Keratinocyte (primary cell): ENCODE measurements at regions not wholly inside any gene's neighbourhood (a gene's known extent, or its start where the extent isn't known, plus 50 kb on each side); places are given as distances from the start of the nearest gene placed in this dataset.

Experiments used
- DNase-seq: peaks from one replicate; pipeline ENCODE4 v3.0.0-alpha.2; 2011; ENCODE audit warnings: low read depth, missing footprints, low spot score
- FAIRE-seq: peaks from 2 replicates; lab custom pipeline; 2011; peaks lifted over from hg19 to GRCh38; lab: Jason Lieb, UNC
- H2AFZ ChIP-seq: 2 replicates; pipeline ENCODE4 v1.6.0; 2012; ENCODE audit warnings: low read length, control low read depth, inconsistent platforms; ENCODE audit not compliant: control insufficient read depth
- H3K27ac ChIP-seq: 2 replicates; pipeline ENCODE4 v1.5.1; 2011; ENCODE audit warnings: low read length; ENCODE audit not compliant: control insufficient read depth, insufficient read depth
- H3K27me3 ChIP-seq: 3 replicates; pipeline ENCODE4 v1.6.0; 2011; ENCODE audit warnings: low read length; ENCODE audit not compliant: control insufficient read depth, insufficient read depth; ENCODE audit errors: extremely low read depth
- H3K36me3 ChIP-seq, 2 experiments: 2 replicates in 1 of 2; 3 replicates in 1 of 2; pipeline ENCODE4 v1.5.1; 2011; ENCODE audit warnings: low read length in 2 of 2, mild to moderate bottlenecking in 1 of 2; ENCODE audit not compliant: control insufficient read depth in 2 of 2, insufficient read depth in 2 of 2; ENCODE audit errors: extremely low read depth in 1 of 2
- H3K4me1 ChIP-seq: 3 replicates; pipeline ENCODE4 v1.5.1; 2011; ENCODE audit warnings: low read length; ENCODE audit not compliant: control insufficient read depth, insufficient read depth; ENCODE audit errors: extremely low read depth
- H3K4me2 ChIP-seq: 3 replicates; pipeline ENCODE4 v1.6.0; 2011; ENCODE audit warnings: low read depth, low read length; ENCODE audit not compliant: control insufficient read depth, insufficient read depth; ENCODE audit errors: extremely low read depth
- H3K4me3 ChIP-seq, 3 experiments: fragments of 200-600 bp in 1 of 3; sonication (generic) in 1 of 3; 2 replicates in 2 of 3; 3 replicates in 1 of 3; pipeline ENCODE4 v1.5.1; 2011 to 2016; ENCODE audit warnings: low read length in 3 of 3, mild to moderate bottlenecking in 3 of 3, control low read depth in 2 of 3, inconsistent platforms in 1 of 3, low read depth in 1 of 3, mixed read lengths in 1 of 3, mixed run types in 1 of 3, moderate library complexity in 1 of 3; ENCODE audit not compliant: control insufficient read depth in 2 of 3, insufficient read depth in 2 of 3; ENCODE audit errors: extremely low read depth in 1 of 3
- H3K79me2 ChIP-seq: 2 replicates; pipeline ENCODE4 v1.6.0; 2012; ENCODE audit warnings: low read length; ENCODE audit not compliant: control insufficient read depth, insufficient read depth
- H3K9ac ChIP-seq: 3 replicates; pipeline ENCODE4 v1.6.0; 2011; ENCODE audit warnings: low read length; ENCODE audit not compliant: control insufficient read depth, insufficient read depth; ENCODE audit errors: extremely low read depth
- H3K9me1 ChIP-seq: 3 replicates; pipeline ENCODE4 v1.6.0; 2011; ENCODE audit warnings: low read length; ENCODE audit not compliant: control insufficient read depth, insufficient read depth; ENCODE audit errors: extremely low read depth
- H3K9me3 ChIP-seq: 2 replicates; pipeline ENCODE4 v1.5.1; 2012; ENCODE audit warnings: low read depth, low read length; ENCODE audit not compliant: control insufficient read depth
- H4K20me1 ChIP-seq: 3 replicates; pipeline ENCODE4 v1.6.0; 2011; ENCODE audit warnings: low read length; ENCODE audit not compliant: control insufficient read depth, insufficient read depth; ENCODE audit errors: extremely low read depth
- CTCF ChIP-seq, 3 experiments: IDR thresholded peaks in 1 of 3; conservative IDR thresholded peaks in 1 of 3; optimal IDR thresholded peaks in 1 of 3; 2 replicates in 2 of 3; 3 replicates in 1 of 3; pipeline versions ENCODE3 to v1.5.1; 2011; ENCODE audit warnings: low read length in 3 of 3, mild to moderate bottlenecking in 3 of 3, moderate library complexity in 2 of 3, control low read depth in 1 of 3, inconsistent platforms in 1 of 3; ENCODE audit not compliant: insufficient read depth in 2 of 3; ENCODE audit errors: extremely low read depth in 1 of 3
- EZH2 ChIP-seq: IDR thresholded peaks from one replicate; pipeline ENCODE4 v1.6.1; 2012; ENCODE audit warnings: inconsistent platforms, mild to moderate bottlenecking, low read length, moderate library complexity
- dilution Hi-C: fragments of 300-500 bp; cut with MboI; formaldehyde crosslinking; loops from one replicate; pipeline ENCODE4 v1.7.0; 2020; ENCODE audit warnings: low sequenced_read_pairs; ENCODE audit not compliant: extremely low pct_ligation_motif_present

- no peak overlapping the region for H2AFZ ChIP-seq
- dilution Hi-C loops, result no loop called here
Measured at GRCh38 chr5:12237837-12238575, 333.8 kb upstream of the CTNND2 start.

GRCh38 chr5:12230659-12231058 lies 326.4 kb upstream of the CTNND2 start:
- FAIRE-seq, result no peak
- dilution Hi-C loops, result no loop called here
- no peaks in the 10 kb centered on the region for H4K20me1 ChIP-seq

More at GRCh38 chr5:12237837-12238575, 333.8 kb upstream of the CTNND2 start:
- Histone ChIP-seq H3K27me3 (no peaks in the 10 kb centered on the region), H3K79me2 (no peaks in the 10 kb centered on the region), H3K27ac (no peak overlapping the region), H3K4me1 (no peaks in the 10 kb centered on the region), H3K4me3 (no peak overlapping the region), H3K36me3 (no peaks in the 10 kb centered on the region), H3K4me2 (no peak overlapping the region), H3K9me3 (no peaks in the 10 kb centered on the region), H3K9ac (no peak overlapping the region), H4K20me1 (no peaks in the 10 kb centered on the region), H3K9me1 (no peaks in the 10 kb centered on the region)
- TF ChIP-seq EZH2 (no peak), CTCF (optimal IDR thresholded peaks at IDR 0.05 in 1 of 3, IDR thresholded peaks at IDR 0.05 in 1 of 3, conservative IDR thresholded peaks at IDR 0.05 in 1 of 3; ENCODE audit: extremely low read depth in 1 of 3, insufficient read depth in 2 of 3, low read length in 3 of 3) (no peak)
- DNase-seq (no peak), FAIRE-seq (no peak)

More at GRCh38 chr5:12230659-12231058, 326.4 kb upstream of the CTNND2 start:
- no peak for TF ChIP-seq CTCF (optimal IDR thresholded peaks at IDR 0.05 in 1 of 3, IDR thresholded peaks at IDR 0.05 in 1 of 3, conservative IDR thresholded peaks at IDR 0.05 in 1 of 3; ENCODE audit: extremely low read depth in 1 of 3, insufficient read depth in 2 of 3, low read length in 3 of 3)
- no peak for TF ChIP-seq EZH2
- H3K36me3 ChIP-seq, result no peaks in the 10 kb centered on the region
- no peaks in the 10 kb centered on the region for H3K9me3 ChIP-seq
- H2AFZ ChIP-seq, result no peak overlapping the region
- H3K9ac ChIP-seq, result no peak overlapping the region
- no peak overlapping the region for H3K4me2 ChIP-seq
- no peak overlapping the region for H3K27ac ChIP-seq
- DNase-seq, result no peak
- no peaks in the 10 kb centered on the region for H3K4me1 ChIP-seq
- no peaks in the 10 kb centered on the region for H3K27me3 ChIP-seq
- no peaks in the 10 kb centered on the region for H3K79me2 ChIP-seq
- no peak overlapping the region for H3K4me3 ChIP-seq
- H3K9me1 ChIP-seq, result no peaks in the 10 kb centered on the region
